HG03457 (cell line): ENCODE measurements at regions not wholly inside any gene's neighbourhood (a gene's known extent, or its start where the extent isn't known, plus 50 kb on each side); places are given as distances from the start of the nearest gene placed in this dataset.

Experiments
- ATAC-seq: cut with Tn5 transposase; IDR thresholded peaks from one replicate; pipeline ENCODE4 v1.9.1; 2021; ENCODE audit warnings: moderate number of reproducible peaks; ENCODE audit not compliant: unreplicated experiment

DNA sequence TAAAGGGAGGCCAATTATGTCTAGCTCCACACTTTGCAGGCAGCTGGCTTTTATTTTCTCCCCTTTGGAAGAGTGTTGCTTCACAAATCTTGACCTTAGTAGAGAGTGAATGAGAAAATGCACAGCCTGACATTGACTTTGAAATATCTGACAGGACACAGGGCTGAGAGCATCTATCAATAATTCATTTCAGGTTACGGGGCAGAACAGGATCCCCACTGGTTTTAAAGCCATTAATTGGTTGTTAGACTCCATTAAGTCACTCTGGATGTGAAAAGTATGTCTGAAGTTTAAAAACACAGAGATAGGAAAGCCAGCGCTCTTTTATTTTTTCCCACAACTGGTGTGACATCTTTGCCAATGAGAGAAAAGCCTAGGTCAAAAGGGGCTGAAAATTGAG, 251.9 kb upstream of the TMC3 start:
- ATAC-seq: no peak

DNA sequence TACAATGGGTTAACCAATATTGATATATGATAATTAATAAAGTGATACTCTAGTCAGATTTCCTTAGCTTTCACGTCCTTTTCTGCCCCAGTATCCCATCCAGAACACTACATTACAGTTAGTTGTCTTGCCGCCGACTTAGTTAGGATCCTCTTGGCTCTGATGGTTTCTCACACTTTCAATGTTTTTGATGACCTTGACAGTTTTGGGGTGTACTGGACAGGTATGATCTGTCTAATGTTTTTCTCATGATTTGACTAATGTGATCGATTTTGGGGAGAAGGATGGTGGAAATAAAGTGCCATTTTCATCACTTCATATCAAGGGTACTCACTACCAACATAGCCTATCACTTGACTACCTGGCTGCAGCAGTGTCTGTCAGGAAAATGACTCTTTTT, 245.0 kb upstream of the TMC3 start:
- no peak for ATAC-seq

DNA sequence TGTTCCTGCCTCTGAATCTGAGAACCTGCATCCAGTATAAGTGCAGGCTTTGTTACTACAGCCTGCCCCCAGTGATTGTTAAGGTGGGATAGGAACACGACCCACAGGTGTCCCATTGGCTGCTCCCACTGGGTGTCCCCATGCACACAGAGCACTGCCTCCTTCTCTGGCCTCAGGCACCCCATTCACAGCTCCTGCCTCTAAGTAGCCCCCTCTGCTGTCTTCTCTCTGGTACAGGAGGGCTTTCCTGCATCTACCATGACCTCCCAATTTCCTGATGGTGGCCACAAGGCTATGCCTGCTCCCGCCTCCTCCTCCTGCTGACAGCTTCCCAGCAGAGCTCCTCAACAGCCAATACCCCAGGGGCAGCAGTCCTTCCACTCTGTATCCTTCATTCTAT, 238.6 kb upstream of the TMC3 start:
- ATAC-seq: no peak

DNA sequence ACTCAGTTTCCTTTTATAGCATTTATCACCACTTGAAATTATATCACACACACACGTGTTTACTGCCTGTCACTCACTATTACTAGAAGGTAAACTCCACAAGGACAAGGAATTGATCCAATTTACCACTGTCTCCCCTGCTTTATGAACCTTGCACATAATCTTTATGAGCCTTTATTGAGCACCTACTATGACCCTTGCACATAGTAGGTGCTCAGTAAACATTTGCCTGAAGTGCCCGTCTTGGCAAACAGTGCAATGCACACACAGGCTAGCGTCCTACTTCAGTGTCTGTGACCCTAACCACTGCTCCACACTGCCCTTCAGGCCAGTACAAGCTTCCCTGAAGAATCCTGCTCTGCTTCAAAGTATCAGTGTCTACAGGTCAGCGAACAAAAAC, 237.7 kb upstream of the TMC3 start:
- ATAC-seq: no peak

DNA sequence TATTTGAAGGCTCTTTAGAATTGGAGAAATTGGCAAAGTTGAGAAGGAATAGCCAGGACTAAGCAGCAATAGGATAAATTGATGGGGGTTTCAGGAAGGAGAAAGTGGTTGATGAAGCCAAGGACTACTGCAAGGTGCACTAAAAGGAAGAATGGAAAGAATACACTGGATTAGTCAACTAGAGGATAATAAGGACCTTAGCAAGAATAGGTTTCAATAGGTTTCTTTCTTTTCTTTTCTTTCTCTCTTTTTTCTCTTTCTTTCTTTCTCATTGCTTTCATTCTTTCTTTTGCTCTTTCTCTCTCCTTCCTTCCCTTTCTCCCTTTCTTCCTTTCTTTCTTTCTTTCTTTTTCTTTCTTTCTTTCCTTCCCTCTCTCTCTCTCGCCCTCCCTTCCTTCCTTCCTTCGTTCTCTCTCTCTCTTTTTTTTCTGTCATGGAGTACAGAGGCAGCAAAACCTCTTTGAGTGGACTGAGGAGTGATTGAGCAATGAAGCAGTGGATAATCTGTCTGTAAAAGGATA, 234.4 kb upstream of the TMC3 start:
- no peak for ATAC-seq

DNA sequence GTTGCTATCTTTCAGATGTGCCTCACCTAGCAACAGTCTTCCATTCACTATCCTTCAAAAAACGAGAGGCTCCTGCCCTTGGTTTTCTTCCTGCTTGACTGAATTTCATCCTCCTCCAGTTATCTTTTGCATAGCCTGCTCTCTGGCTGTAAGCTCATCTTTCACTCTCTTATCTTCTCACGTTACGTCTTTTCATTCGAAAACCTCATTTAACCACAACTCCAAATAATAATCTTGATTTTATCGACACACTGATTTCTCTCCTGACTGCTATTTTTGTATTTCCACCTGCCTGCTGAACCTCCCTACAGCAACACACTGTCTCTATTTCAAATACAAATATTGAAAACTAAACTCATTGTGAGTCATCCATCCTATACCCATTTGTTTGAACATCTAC, 230.7 kb upstream of the TMC3 start:
- ATAC-seq: no peak

DNA sequence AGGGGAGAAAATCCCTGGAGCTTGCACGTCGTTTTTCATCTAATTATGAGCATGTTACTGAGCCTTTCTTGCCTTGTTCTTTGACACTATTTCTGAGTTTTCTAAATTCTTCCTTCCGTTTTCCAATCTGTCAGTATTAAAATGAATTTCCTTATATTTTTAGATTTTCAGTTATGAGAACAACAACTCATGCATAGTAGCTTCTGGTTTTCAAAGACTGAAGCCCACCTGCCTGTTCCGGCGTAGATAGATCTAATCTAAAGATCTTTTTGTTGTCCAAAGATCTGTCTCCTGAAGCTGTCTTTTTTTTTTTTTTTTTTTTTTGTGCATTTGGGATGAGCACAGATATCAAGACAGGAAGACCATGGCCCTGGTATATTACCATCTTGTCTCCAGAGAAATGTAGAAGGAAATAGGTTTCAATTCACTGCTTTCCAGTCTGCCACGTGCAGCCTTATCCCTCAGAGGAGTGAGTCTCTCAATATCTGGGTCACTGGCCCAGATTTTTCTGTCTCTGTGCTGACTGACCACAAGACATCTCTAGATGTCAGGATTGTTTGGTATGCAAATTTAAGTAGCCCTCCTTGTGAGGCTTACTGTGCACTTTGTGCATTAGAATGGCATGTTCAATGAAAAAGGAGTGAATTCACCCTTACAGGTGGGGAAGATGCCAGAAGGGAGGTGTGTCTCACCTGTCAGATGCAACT, 222.3 kb upstream of the TMC3 start:
- ATAC-seq: no peak

DNA sequence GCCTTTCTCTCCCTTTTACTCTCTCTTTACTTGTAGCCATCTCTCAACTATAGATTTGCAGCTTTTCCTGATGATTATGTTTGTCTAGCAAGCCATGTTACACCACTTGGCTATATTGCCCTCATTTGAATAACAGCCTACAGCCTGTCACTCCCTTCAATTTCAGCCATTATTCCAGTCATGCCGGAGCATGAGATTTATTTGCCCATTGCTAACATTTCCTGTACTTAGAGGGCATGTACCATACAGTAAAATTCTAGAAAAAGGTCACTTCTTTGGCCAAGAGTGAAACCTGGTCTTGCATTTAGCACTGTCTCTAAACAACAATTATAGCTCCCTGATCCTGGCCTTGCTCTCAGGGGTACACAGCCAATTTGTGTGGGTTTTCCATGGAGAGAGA, 221.7 kb upstream of the TMC3 start:
- ATAC-seq: no peak

DNA sequence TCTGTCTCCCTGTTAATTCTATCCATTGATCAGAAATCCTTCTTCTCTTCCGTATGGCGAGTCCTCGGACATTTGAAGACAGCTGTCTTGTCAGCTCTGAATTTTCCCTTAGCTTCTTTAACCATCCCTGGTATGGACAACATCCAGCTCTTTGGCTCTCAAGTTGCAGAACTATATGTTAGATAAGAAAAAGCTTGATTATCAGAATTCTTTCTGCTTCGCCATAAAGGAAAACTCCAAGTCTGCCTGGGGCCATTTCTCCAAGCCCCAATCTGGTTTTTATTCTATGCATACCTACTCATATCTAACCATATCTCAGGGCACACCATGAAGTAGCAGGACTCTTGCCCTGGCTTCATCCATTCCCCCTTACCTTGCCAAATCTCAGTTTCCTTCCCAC, 215.7 kb upstream of the TMC3 start:
- ATAC-seq: no peak

DNA sequence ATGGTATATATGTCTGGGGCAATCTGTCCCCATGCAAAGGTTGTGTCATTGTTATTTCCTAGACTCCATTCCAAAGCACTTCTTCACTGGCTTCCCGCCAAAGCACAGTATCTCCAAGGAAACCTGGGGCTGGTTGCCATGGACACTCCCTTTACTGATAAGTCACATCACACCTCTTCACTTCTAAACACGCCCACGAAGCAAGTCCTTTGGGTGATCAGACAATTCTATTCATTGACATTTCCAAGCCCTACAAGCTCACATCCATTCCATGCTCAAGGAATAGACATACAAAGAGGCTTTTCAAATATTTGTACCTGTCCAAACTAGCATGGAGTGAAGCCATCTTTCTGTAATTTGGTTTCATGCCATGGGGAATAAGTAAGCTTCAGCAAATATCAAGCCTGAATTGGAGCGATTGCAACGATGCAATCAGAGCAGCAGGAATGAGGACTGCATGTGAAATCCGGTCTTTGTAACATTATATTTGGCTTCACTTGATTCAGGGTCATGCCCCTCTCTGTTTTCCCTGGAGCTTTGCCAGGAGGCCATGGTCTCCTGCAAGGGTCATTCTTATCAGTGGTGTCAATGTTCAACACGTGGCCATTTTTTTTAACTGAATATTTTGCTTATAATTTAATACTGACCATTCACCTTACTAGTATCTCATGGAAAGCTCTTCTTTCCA, 201.6 kb upstream of the TMC3 start:
- ATAC-seq: no peak

DNA sequence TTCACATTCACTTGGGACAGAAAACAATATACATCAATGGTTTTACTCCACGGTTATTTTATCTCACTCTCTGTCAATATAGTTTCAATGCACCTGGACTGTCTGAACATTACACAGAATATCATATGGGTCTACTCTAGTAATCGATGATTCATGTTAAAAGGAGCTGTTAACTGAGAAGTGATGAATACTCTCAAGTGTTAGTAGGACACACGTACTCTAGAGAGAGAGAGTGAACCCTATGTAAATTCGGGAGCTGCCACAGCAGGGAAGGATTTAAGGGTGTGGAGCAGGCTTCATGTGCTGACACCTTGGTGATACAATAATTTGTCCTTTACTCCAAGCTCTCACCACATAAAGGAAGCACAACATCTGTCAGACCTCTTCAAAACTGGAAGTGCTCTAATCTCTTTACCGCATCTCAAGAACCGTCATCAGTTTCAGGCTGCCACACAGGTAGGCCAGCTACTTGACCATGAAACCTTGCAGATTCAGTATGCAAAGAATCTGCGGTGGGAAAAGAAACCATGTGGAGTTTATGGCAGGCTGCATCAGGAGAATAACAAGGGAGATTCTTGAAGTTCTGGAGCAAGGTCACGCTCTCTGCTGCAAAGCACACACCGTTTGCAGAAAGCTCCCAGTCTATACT, 199.2 kb upstream of the TMC3 start:
- no peak for ATAC-seq

DNA sequence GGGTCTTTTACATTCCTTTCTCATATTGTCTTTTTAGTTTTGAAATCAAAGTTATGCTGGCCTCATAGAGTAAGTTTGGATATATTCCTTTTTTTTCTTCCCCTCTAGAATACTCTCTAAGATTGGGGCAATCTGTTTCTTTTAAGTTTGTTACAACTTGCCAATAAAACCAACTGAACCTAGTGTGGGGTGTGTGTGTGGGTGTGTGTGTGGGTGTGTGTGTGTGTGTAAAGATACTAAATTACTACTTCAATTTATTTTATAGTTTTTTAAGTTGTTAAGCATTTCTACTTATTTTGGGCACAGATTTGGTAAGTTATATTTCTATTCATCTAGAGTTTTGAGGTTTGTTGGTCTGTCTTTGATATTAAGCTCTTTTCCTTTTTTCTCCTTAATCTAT, 198.2 kb upstream of the TMC3 start:
- ATAC-seq: no peak

DNA sequence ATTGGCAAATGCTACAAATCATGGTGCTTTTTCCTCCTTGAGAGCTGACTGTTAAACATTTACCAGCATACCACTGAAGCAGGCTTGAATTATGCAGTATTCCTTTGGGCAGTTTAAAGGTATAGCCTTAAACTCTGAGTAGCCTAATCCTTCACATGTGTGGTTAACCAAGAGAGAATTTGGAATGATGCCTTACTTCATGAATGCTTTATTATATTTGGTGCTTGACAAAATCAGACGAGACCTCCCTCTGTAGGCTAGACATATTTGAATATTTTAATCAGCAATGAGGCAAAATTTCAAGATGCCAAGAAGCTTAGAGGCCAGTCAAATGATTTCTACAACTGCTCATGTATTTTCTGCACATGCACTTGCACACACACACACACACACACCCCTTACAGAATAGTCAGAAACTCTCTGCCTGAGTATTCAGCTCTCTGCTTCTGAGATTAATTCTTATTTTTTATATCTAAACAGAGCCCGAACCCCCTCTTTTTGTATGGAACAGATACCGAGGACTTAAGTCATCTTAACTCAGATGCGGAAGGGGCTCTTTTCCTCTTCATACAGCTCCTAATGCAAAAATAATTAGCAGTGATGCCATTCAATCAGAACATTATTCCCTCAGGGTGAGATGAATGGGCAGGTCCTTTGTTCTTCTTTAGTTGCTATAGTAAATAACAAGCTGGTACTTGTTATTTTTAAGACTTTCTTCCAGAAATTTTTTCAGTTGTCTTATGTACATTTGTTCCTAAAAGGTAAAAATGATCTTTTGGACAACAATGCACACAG, 195.5 kb upstream of the TMC3 start:
- ATAC-seq: no peak

DNA sequence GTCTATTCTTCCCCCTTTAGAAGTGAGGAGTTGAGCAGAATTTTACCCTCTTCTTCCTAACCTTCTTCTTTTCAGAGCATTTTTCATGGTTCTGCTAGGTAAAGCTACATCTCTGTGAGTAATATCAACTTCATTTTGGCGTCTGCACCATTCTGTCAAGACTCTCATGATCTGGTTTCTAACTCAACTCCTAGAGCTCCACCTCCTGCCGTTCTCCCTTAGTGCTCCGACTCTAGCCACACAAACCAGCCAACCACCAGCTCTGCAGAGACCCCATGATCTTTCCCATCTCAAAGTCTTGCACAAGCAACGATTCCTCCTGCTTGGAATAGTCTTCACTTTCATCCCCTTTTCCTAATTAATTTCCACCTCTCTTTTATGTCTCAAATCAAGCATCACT, 193.9 kb upstream of the TMC3 start:
- ATAC-seq: no peak

DNA sequence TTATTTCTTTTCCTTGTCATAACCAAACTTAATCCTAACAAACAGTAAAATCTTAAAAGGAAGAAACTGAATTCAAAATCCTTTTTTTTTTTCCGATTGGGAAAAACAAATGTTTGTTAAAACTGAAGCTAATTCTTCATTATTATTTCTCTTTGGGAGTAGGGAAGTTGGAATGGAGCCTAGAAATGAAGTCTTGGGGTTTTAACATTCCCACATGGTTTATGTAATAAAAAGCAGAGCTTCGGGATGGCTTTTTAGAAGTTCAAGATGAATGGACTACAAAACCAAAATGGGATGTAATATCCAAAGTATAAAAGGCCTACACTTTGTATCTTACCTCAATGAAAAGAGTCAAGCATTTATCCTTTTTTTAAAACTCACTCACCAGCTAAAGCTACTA, 189.0 kb upstream of the TMC3 start:
- ATAC-seq: no peak

DNA sequence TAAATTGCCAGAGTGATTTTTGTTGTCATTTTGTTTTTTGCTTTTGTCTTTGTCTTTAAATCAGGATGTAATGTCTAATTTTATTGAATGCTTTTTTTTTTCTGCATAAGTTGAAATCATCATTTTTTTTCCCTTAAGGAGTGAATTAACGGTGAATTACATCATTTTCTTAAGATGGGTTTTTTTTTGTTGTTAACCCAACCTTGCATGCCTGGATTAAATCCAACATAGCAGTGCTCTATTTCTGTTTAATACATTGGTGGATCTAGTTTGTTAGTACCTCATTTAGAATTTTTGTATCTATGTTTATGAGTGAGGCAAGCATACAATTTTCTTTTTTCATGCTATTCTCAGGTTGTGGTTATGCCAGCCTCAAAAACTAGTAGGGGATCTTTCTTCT, 186.4 kb upstream of the TMC3 start:
- no peak for ATAC-seq

DNA sequence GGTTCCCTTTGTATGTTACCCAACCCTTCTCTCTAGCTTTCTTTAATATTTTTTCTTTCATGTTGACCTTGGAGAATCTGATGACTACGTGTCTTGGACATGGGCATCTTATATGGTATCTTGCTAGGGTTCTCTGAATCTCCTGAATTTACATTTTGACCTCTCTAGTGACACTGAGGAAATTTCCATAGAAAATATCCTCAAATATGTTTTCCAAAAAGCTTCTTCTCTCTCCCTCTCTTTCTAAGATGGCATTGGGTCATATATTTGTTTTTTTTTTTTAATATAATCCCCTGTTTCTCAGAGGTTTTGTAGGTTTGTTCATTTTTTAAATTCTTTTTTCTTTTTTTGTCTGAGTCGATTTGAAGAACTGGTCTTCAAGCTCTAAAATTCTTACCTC, 184.0 kb upstream of the TMC3 start:
- ATAC-seq: no peak

DNA sequence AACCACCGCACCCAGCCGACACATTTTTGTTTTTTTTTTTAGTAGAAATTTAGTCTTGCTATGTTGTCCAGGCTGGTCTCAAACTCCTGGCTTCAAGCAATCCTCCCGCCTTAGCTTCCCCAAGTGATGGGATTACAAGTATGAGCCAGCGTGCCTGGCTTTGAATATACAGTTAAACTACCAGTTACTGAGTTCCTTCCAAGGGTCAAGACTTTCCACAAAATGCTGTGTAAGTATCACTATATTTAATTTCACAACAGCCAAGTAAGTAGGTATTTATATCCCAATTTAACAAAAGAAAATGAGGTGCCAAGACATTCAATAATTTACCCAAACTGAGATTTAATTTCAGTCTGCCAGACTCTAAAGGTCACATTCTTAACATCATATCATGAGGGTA, 181.3 kb upstream of the TMC3 start:
- ATAC-seq: no peak

DNA sequence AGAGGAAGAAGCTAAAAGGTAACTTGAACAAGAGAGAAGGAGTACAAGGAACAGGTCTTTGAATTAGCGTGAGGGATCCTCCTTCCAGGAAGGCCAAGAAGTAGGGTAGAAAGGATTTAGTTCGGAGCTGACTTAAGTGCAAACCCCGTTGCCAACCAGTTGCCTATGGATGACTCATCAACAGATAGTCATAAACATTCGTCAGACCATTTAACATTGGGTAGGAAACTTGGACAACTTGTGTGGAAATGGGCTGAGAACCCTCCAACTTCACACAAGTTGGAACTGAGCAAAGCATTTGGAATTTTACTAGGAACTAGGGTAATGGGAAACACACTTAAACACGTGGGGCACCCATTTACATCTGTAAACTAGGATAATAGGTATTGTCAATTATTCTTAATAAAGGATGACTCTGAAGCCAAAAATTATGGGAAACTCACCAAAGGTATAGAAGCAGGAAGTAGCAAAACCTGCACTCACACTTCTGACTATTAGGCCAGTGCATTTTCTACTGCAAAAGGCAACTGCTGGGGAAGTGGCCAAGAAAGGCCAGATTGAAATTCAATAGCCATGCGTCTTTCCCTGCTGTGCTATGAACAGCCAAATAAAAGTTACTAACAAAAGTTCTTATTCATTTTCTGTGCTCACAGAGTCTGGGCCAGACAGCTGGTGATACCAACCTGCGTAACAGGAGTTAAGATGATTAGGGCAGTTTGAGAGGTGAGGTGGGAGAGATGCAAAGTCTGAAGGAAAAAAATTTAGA, 174.5 kb upstream of the TMC3 start:
- no peak for ATAC-seq

DNA sequence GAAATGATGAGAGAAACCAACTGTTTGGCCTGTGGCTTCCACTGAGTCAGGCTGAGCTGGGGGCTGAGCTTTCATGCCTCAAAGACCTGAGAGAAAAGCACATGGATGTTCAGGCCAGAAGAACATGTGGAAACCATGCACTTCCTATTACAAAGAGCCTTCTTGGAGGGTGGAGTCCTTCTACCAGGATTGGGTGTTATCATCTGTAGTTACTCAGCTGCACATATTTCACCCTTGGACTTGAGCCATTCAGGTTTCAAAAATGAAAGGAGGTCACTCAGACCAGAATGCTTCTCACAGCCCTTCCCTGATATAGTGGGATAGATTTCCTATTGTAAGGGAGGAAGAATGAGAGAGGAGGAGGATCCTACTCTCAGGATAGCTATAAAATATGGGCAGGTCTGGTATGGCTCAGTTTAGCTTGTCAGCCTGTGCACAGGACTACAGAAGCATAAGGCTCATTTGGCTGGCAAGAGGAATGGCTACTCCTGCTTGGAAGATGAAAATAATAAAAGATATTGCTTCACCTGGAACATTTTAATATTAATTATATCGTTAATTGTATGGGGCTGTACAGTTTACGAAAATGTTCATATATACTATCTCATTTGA, 173.6 kb upstream of the TMC3 start:
- no peak for ATAC-seq
